ENCODE measurements at regions not wholly inside any gene's neighbourhood (a gene's known extent, or its start where the extent isn't known, plus 50 kb on each side); places are given as distances from the start of the nearest gene placed in this dataset.

DNA sequence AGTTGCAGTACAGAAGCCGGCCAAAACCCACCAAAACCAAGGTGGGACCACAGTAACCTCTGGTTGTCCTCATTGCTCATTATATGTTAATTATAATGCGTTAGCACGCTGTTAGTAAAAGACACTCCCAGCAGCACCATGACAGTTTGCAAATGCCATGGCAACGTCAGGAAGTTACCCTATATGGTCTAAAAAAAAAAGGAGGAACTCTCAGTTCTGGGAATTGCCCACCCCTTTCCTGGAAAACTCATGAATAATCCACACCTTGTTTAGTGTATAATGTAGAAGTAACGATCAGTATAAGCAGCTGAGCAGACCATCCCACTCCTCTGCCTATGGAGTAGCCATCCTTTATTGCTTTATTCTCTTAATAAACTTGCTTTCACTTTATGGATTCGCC, 148.6 kb upstream of the EXOC2 start (continued):
- TF ChIP-seq, protein P1, sequence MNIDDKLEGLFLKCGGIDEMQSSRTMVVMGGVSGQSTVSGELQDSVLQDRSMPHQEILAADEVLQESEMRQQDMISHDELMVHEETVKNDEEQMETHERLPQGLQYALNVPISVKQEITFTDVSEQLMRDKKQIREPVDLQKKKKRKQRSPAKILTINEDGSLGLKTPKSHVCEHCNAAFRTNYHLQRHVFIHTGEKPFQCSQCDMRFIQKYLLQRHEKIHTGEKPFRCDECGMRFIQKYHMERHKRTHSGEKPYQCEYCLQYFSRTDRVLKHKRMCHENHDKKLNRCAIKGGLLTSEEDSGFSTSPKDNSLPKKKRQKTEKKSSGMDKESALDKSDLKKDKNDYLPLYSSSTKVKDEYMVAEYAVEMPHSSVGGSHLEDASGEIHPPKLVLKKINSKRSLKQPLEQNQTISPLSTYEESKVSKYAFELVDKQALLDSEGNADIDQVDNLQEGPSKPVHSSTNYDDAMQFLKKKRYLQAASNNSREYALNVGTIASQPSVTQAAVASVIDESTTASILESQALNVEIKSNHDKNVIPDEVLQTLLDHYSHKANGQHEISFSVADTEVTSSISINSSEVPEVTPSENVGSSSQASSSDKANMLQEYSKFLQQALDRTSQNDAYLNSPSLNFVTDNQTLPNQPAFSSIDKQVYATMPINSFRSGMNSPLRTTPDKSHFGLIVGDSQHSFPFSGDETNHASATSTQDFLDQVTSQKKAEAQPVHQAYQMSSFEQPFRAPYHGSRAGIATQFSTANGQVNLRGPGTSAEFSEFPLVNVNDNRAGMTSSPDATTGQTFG (tag by site-specific recombination; IDR thresholded peaks at IDR 0.05; ENCODE audit: borderline replicate concordance), result no peak
- no peak for TF ChIP-seq ZNF423 (tag by site-specific recombination; IDR thresholded peaks at IDR 0.05)
- TF ChIP-seq ZNF623 (tag by site-specific recombination; IDR thresholded peaks at IDR 0.05), result no peak
- TF ChIP-seq ZNF132 (tag by site-specific recombination; IDR thresholded peaks at IDR 0.05; ENCODE audit: borderline replicate concordance), result no peak

DNA sequence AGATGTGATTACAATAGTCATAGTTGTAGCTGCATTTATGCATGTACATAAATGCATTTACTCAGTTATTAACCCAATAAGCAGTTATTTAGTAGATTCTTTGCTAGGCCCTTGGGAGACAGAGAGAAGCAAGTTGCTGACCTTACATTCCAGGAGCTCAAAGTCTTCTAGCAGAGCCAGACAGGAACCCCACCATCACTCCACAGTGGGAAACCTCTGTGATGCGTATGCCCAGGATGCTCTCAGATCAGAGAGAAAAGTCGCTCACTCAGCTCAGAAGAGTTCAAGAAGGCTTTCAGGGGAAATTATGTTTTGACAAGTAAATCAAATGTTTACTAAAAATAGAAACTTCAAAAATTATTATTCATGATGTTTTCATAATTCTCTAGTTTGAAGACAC, 146.3 kb upstream of the EXOC2 start:
- ChIA-PET CTCF (interaction anchor here (1.0 to 2.7 kb wide), 2 partner anchors 26 to 42 kb away, joined by 3 to 10 read pairs; no protein-coding TSS in a partner anchor), POLR2A (no interaction called here)
- Histone ChIP-seq H3K9me3 (ENCODE audit: control insufficient read depth, insufficient read depth, low read depth, low read length) (no peaks in the 10 kb centered on the region), H3K27ac (ENCODE audit: extremely low read depth, low read depth, low read length) (no peak overlapping the region), H3K4me1 (ENCODE audit: control insufficient read depth, insufficient read depth, low read length) (peaks cover 18% of the 10 kb centered on the region), H3K4me3 (ENCODE audit: low read depth, low read length) (no peak overlapping the region), H3K36me3 (ENCODE audit: control insufficient read depth in 2 of 2, insufficient read depth in 1 of 2, low read length in 2 of 2) (no peaks in the 10 kb centered on the region)
- TF ChIP-seq ZNF140 (tag by site-specific recombination; IDR thresholded peaks at IDR 0.05), result no peak
- no peak for TF ChIP-seq ZNF792 (tag by site-specific recombination; IDR thresholded peaks at IDR 0.05)
- no peak for TF ChIP-seq ZNF23 (tag by site-specific recombination; IDR thresholded peaks at IDR 0.05; ENCODE audit: borderline replicate concordance)
- TF ChIP-seq ZNF2 (tag by site-specific recombination; IDR thresholded peaks at IDR 0.05), result no peak
- TF ChIP-seq, protein P2, sequence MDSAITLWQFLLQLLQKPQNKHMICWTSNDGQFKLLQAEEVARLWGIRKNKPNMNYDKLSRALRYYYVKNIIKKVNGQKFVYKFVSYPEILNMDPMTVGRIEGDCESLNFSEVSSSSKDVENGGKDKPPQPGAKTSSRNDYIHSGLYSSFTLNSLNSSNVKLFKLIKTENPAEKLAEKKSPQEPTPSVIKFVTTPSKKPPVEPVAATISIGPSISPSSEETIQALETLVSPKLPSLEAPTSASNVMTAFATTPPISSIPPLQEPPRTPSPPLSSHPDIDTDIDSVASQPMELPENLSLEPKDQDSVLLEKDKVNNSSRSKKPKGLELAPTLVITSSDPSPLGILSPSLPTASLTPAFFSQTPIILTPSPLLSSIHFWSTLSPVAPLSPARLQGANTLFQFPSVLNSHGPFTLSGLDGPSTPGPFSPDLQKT (IDR thresholded peaks at IDR 0.05; ENCODE audit: borderline replicate concordance, low read depth, low read length), result no peak
- TF ChIP-seq ZNF596 (tag by site-specific recombination; IDR thresholded peaks at IDR 0.05), result no peak
- TF ChIP-seq, protein P3, sequence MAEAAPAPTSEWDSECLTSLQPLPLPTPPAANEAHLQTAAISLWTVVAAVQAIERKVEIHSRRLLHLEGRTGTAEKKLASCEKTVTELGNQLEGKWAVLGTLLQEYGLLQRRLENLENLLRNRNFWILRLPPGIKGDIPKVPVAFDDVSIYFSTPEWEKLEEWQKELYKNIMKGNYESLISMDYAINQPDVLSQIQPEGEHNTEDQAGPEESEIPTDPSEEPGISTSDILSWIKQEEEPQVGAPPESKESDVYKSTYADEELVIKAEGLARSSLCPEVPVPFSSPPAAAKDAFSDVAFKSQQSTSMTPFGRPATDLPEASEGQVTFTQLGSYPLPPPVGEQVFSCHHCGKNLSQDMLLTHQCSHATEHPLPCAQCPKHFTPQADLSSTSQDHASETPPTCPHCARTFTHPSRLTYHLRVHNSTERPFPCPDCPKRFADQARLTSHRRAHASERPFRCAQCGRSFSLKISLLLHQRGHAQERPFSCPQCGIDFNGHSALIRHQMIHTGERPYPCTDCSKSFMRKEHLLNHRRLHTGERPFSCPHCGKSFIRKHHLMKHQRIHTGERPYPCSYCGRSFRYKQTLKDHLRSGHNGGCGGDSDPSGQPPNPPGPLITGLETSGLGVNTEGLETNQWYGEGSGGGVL (tag by site-specific recombination; IDR thresholded peaks at IDR 0.05), result no peak
- TF ChIP-seq BCL11A (tag by site-specific recombination; IDR thresholded peaks at IDR 0.05; ENCODE audit: low read depth), result no peak
- no peak for TF ChIP-seq ZNF660 (tag by site-specific recombination; IDR thresholded peaks at IDR 0.05)
- TF ChIP-seq ZNF266 (tag by site-specific recombination; IDR thresholded peaks at IDR 0.05; ENCODE audit: low read depth), result no peak
- no peak for TF ChIP-seq RBAK (tag by site-specific recombination; IDR thresholded peaks at IDR 0.05)
- TF ChIP-seq ZNF133 (tag by site-specific recombination; IDR thresholded peaks at IDR 0.05), result no peak
- TF ChIP-seq, protein P4, sequence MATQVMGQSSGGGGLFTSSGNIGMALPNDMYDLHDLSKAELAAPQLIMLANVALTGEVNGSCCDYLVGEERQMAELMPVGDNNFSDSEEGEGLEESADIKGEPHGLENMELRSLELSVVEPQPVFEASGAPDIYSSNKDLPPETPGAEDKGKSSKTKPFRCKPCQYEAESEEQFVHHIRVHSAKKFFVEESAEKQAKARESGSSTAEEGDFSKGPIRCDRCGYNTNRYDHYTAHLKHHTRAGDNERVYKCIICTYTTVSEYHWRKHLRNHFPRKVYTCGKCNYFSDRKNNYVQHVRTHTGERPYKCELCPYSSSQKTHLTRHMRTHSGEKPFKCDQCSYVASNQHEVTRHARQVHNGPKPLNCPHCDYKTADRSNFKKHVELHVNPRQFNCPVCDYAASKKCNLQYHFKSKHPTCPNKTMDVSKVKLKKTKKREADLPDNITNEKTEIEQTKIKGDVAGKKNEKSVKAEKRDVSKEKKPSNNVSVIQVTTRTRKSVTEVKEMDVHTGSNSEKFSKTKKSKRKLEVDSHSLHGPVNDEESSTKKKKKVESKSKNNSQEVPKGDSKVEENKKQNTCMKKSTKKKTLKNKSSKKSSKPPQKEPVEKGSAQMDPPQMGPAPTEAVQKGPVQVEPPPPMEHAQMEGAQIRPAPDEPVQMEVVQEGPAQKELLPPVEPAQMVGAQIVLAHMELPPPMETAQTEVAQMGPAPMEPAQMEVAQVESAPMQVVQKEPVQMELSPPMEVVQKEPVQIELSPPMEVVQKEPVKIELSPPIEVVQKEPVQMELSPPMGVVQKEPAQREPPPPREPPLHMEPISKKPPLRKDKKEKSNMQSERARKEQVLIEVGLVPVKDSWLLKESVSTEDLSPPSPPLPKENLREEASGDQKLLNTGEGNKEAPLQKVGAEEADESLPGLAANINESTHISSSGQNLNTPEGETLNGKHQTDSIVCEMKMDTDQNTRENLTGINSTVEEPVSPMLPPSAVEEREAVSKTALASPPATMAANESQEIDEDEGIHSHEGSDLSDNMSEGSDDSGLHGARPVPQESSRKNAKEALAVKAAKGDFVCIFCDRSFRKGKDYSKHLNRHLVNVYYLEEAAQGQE (tag by site-specific recombination; IDR thresholded peaks at IDR 0.05), result no peak
- TF ChIP-seq, protein P5, sequence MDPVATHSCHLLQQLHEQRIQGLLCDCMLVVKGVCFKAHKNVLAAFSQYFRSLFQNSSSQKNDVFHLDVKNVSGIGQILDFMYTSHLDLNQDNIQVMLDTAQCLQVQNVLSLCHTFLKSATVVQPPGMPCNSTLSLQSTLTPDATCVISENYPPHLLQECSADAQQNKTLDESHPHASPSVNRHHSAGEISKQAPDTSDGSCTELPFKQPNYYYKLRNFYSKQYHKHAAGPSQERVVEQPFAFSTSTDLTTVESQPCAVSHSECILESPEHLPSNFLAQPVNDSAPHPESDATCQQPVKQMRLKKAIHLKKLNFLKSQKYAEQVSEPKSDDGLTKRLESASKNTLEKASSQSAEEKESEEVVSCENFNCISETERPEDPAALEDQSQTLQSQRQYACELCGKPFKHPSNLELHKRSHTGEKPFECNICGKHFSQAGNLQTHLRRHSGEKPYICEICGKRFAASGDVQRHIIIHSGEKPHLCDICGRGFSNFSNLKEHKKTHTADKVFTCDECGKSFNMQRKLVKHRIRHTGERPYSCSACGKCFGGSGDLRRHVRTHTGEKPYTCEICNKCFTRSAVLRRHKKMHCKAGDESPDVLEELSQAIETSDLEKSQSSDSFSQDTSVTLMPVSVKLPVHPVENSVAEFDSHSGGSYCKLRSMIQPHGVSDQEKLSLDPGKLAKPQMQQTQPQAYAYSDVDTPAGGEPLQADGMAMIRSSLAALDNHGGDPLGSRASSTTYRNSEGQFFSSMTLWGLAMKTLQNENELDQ (tag by site-specific recombination; IDR thresholded peaks at IDR 0.05; ENCODE audit: low read depth), result no peak
- TF ChIP-seq ZNF175 (tag by site-specific recombination; IDR thresholded peaks at IDR 0.05), result no peak
- no peak for TF ChIP-seq ZNF48 (tag by site-specific recombination; IDR thresholded peaks at IDR 0.05)
- no peak for TF ChIP-seq ZNF626 (tag by site-specific recombination; IDR thresholded peaks at IDR 0.05)
